Ectodermal cell (in vitro differentiated cells): ENCODE measurements at regions not wholly inside any gene's neighbourhood (a gene's known extent, or its start where the extent isn't known, plus 50 kb on each side); places are given as distances from the start of the nearest gene placed in this dataset.

Source experiments
- H3K27ac ChIP-seq: 2 replicates; pipeline ENCODE4 v1.7.0; 2013; ENCODE audit warnings: mild to moderate bottlenecking, low read depth, low read length; ENCODE audit not compliant: insufficient read depth, poor library complexity, severe bottlenecking
- H3K27me3 ChIP-seq: 2 replicates; pipeline ENCODE4 v1.7.0; 2013; ENCODE audit warnings: mild to moderate bottlenecking, low read length; ENCODE audit not compliant: insufficient read depth, control insufficient read depth, poor library complexity, severe bottlenecking
- H3K36me3 ChIP-seq: one replicate; pipeline ENCODE4 v1.7.0; 2013; ENCODE audit warnings: low read length; ENCODE audit not compliant: control insufficient read depth, insufficient read depth
- H3K4me1 ChIP-seq: one replicate; pipeline ENCODE4 v1.7.0; 2013; ENCODE audit warnings: low read length; ENCODE audit not compliant: control insufficient read depth, insufficient read depth
- H3K4me3 ChIP-seq: 2 replicates; pipeline ENCODE4 v1.7.0; 2013; ENCODE audit warnings: low read depth, low read length, control low read depth; ENCODE audit not compliant: insufficient read depth
- H3K9me3 ChIP-seq: 2 replicates; pipeline ENCODE4 v1.7.0; 2013; ENCODE audit warnings: mild to moderate bottlenecking, low read length, moderate library complexity; ENCODE audit not compliant: control insufficient read depth
- WGBS, 2 experiments: methylation state at CpG; one replicate each; pipeline ENCODE4 v1.1.7; 2013; ENCODE audit warnings: missing lambda C conversion rate in 2 of 2; 5-methylcytosine and 5-hydroxymethylcytosine counted together

- Histone ChIP-seq H3K4me1 (peaks cover 21% of the 10 kb centered on the region), H3K27ac (no peak overlapping the region), H3K4me3 (no peak overlapping the region), H3K27me3 (no peaks in the 10 kb centered on the region), H3K9me3 (no peaks in the 10 kb centered on the region), H3K36me3 (no peaks in the 10 kb centered on the region)
Observed at GRCh38 chr10:44087403-44087802, 297.5 kb downstream of the CXCL12 start.

GRCh38 chr10:44083719-44084400, 301.0 kb downstream of the CXCL12 start:
- no peaks in the 10 kb centered on the region for H3K36me3 ChIP-seq
- 90 to 91% methylated on average over 3 of the region's 3 CpGs for WGBS, 2 experiments
- H3K27me3 ChIP-seq = no peaks in the 10 kb centered on the region

GRCh38 chr10:44071479-44071878, 313.4 kb downstream of the CXCL12 start:
- WGBS, 2 experiments = 94% methylated on average over 1 to 2 of the region's 2 CpGs

More at GRCh38 chr10:44083719-44084400, 301.0 kb downstream of the CXCL12 start:
- Histone ChIP-seq H3K4me1 (peaks cover 21% of the 10 kb centered on the region), H3K9me3 (no peaks in the 10 kb centered on the region), H3K27ac (no peak overlapping the region), H3K4me3 (no peak overlapping the region)

GRCh38 chr10:44070282-44070681, 314.6 kb downstream of the CXCL12 start:
- H3K36me3 ChIP-seq = no peaks in the 10 kb centered on the region
- no peak overlapping the region for H3K4me3 ChIP-seq
- H3K4me1 ChIP-seq = no peaks in the 10 kb centered on the region
- no peaks in the 10 kb centered on the region for H3K27me3 ChIP-seq
- H3K9me3 ChIP-seq = no peaks in the 10 kb centered on the region
- no peak overlapping the region for H3K27ac ChIP-seq
- WGBS, 2 experiments = 95 to 96% methylated on average over 5 of the region's 5 CpGs

More at GRCh38 chr10:44071479-44071878, 313.4 kb downstream of the CXCL12 start:
- H3K27ac ChIP-seq = no peak overlapping the region
- no peaks in the 10 kb centered on the region for H3K4me1 ChIP-seq
- no peaks in the 10 kb centered on the region for H3K27me3 ChIP-seq
- H3K4me3 ChIP-seq = no peak overlapping the region
- no peaks in the 10 kb centered on the region for H3K9me3 ChIP-seq
- H3K36me3 ChIP-seq = no peaks in the 10 kb centered on the region

GRCh38 chr10:44069573-44069972, 315.3 kb downstream of the CXCL12 start:
- WGBS, 2 experiments = 94 to 95% methylated on average over 4 of the region's 4 CpGs
- Histone ChIP-seq H3K9me3 (no peaks in the 10 kb centered on the region), H3K36me3 (no peaks in the 10 kb centered on the region)

GRCh38 chr10:44068716-44069482, 316.0 kb downstream of the CXCL12 start:
- Histone ChIP-seq H3K4me3 (no peak overlapping the region), H3K36me3 (no peaks in the 10 kb centered on the region), H3K27me3 (no peaks in the 10 kb centered on the region), H3K9me3 (no peaks in the 10 kb centered on the region), H3K4me1 (no peaks in the 10 kb centered on the region), H3K27ac (no peak overlapping the region)
- WGBS, 2 experiments = 85 to 89% methylated on average over 10 of the region's 10 CpGs

More at GRCh38 chr10:44069573-44069972, 315.3 kb downstream of the CXCL12 start:
- Histone ChIP-seq H3K4me1 (no peaks in the 10 kb centered on the region), H3K4me3 (no peak overlapping the region), H3K27me3 (no peaks in the 10 kb centered on the region), H3K27ac (no peak overlapping the region)

GRCh38 chr10:44067432-44067831, 317.5 kb downstream of the CXCL12 start:
- 93 to 98% methylated on average over 2 of the region's 2 CpGs for WGBS, 2 experiments
- no peaks in the 10 kb centered on the region for H3K4me1 ChIP-seq
- H3K36me3 ChIP-seq = no peaks in the 10 kb centered on the region
- no peaks in the 10 kb centered on the region for H3K27me3 ChIP-seq
- no peak overlapping the region for H3K4me3 ChIP-seq
- no peak overlapping the region for H3K27ac ChIP-seq
- no peaks in the 10 kb centered on the region for H3K9me3 ChIP-seq

GRCh38 chr10:44066527-44067255, 318.2 kb downstream of the CXCL12 start:
- Histone ChIP-seq H3K36me3 (no peaks in the 10 kb centered on the region), H3K4me3 (no peak overlapping the region), H3K4me1 (no peaks in the 10 kb centered on the region), H3K9me3 (no peaks in the 10 kb centered on the region), H3K27ac (no peak overlapping the region), H3K27me3 (no peaks in the 10 kb centered on the region)
- WGBS, 2 experiments = 91 to 93% methylated on average over 5 of the region's 5 CpGs

GRCh38 chr10:44065788-44066526, 318.9 kb downstream of the CXCL12 start:
- WGBS, 2 experiments = 94% methylated on average over 9 of the region's 9 CpGs
- Histone ChIP-seq H3K9me3 (no peaks in the 10 kb centered on the region), H3K27ac (no peak overlapping the region), H3K36me3 (no peaks in the 10 kb centered on the region), H3K27me3 (no peaks in the 10 kb centered on the region), H3K4me1 (no peaks in the 10 kb centered on the region), H3K4me3 (no peak overlapping the region)
